Ascending aorta (tissue), 2 donors: ENCODE measurements at regions not wholly inside any gene's neighbourhood (a gene's known extent, or its start where the extent isn't known, plus 50 kb on each side); places are given as distances from the start of the nearest gene placed in this dataset.

Experiments used
- DNase-seq, 2 donors: peaks; one replicate each; pipeline ENCODE4 v3.0.0-alpha.2; 2019; ENCODE audit warnings: low spot score in 2 of 2
- H3K27ac ChIP-seq, 2 donors: fragments of 200-600 bp; sonication (generic); one replicate each; pipeline ENCODE4 v1.5.1; 2016 to 2017; ENCODE audit warnings: mild to moderate bottlenecking in 1 of 2
- H3K27me3 ChIP-seq: fragments of 200-600 bp; sonication (generic); one replicate; pipeline ENCODE4 v1.5.1; 2017
- H3K36me3 ChIP-seq, 2 donors: fragments of 200-600 bp; sonication (generic); one replicate each; pipeline ENCODE4 v1.5.1; 2016
- H3K4me1 ChIP-seq, 2 donors: fragments of 200-600 bp; sonication (generic); one replicate each; pipeline ENCODE4 v1.5.1; 2016 to 2017; ENCODE audit warnings: mild to moderate bottlenecking in 1 of 2
- H3K4me3 ChIP-seq, 2 donors: fragments of 200-600 bp; sonication (generic); one replicate each; pipeline ENCODE4 v1.5.1; 2016 to 2017; ENCODE audit warnings: mild to moderate bottlenecking in 1 of 2
- H3K9me3 ChIP-seq, 2 donors: fragments of 200-600 bp; sonication (generic); one replicate each; pipeline ENCODE4 v1.5.1; 2016
- CTCF ChIP-seq, 3 experiments: fragments of 200-600 bp in 2 of 3; fragments of 450-650 bp in 1 of 3; sonication (generic) in 2 of 3; IDR thresholded peaks; one replicate each; pipeline ENCODE4 v1.5.1; 2016 to 2019; ENCODE audit warnings: antibody characterized with exemption in 3 of 3, mild to moderate bottlenecking in 1 of 3, moderate library complexity in 1 of 3
- intact Hi-C: fragments of 100-400 bp; cut with DNase I; formaldehyde crosslinking; loops from one replicate; pipeline ENCODE4 v1.15.1; 2023

- H3K36me3 ChIP-seq, result no peaks in the 10 kb centered on the region
- DNase-seq, result no peak
- no peak overlapping the region for H3K27ac ChIP-seq
- H3K4me3 ChIP-seq, result no peak overlapping the region
- no peaks in the 10 kb centered on the region for H3K27me3 ChIP-seq
- H3K9me3 ChIP-seq, result peaks cover 0 to 11% of the 10 kb centered on the region in 2 donors
- TF ChIP-seq CTCF (IDR thresholded peaks at IDR 0.05), result no peak
- H3K4me1 ChIP-seq, result no peaks in the 10 kb centered on the region
- intact Hi-C loops, result no loop called here
Observed at GRCh38 chr17:72476134-72476533, 355.3 kb downstream of the SOX9 start.

GRCh38 chr17:72476575-72476986, 355.8 kb downstream of the SOX9 start:
- no peak for DNase-seq
- Histone ChIP-seq H3K27me3 (no peaks in the 10 kb centered on the region), H3K4me3 (no peak overlapping the region), H3K9me3 (peaks cover 0 to 11% of the 10 kb centered on the region in 2 donors), H3K36me3 (no peaks in the 10 kb centered on the region), H3K4me1 (no peaks in the 10 kb centered on the region), H3K27ac (no peak overlapping the region)
- intact Hi-C loops, result no loop called here
- no peak for TF ChIP-seq CTCF (IDR thresholded peaks at IDR 0.05)

- H3K9me3 ChIP-seq, result peaks cover 0 to 11% of the 10 kb centered on the region in 2 donors
- no peaks in the 10 kb centered on the region for H3K4me1 ChIP-seq
- no peak for TF ChIP-seq CTCF (IDR thresholded peaks at IDR 0.05)
- H3K36me3 ChIP-seq, result no peaks in the 10 kb centered on the region
- intact Hi-C loops, result no loop called here
- no peaks in the 10 kb centered on the region for H3K27me3 ChIP-seq
- no peak for DNase-seq
- no peak overlapping the region for H3K27ac ChIP-seq
- H3K4me3 ChIP-seq, result no peak overlapping the region
Observed at GRCh38 chr17:72477491-72477890, 356.7 kb downstream of the SOX9 start.

GRCh38 chr17:72479113-72479512, 358.3 kb downstream of the SOX9 start:
- no peak for DNase-seq
- H3K9me3 ChIP-seq, result peaks cover 0 to 7% of the 10 kb centered on the region in 2 donors
- H3K36me3 ChIP-seq, result no peaks in the 10 kb centered on the region
- H3K4me3 ChIP-seq, result no peak overlapping the region
- H3K4me1 ChIP-seq, result no peaks in the 10 kb centered on the region
- intact Hi-C loops, result no loop called here
- TF ChIP-seq CTCF (IDR thresholded peaks at IDR 0.05), result no peak
- H3K27me3 ChIP-seq, result no peaks in the 10 kb centered on the region
- no peak overlapping the region for H3K27ac ChIP-seq

GRCh38 chr17:72481572-72481971, 360.8 kb downstream of the SOX9 start:
- H3K9me3 ChIP-seq, result no peaks in the 10 kb centered on the region
- DNase-seq, result no peak
- intact Hi-C loops, result no loop called here
- H3K27ac ChIP-seq, result no peak overlapping the region
- no peak for TF ChIP-seq CTCF (IDR thresholded peaks at IDR 0.05)
- H3K4me1 ChIP-seq, result no peaks in the 10 kb centered on the region
- no peak overlapping the region for H3K4me3 ChIP-seq
- no peaks in the 10 kb centered on the region for H3K36me3 ChIP-seq
- H3K27me3 ChIP-seq, result no peaks in the 10 kb centered on the region

GRCh38 chr17:72485596-72485995, 364.8 kb downstream of the SOX9 start:
- Histone ChIP-seq H3K27ac (no peak overlapping the region), H3K36me3 (no peaks in the 10 kb centered on the region), H3K4me3 (no peak overlapping the region), H3K27me3 (no peaks in the 10 kb centered on the region), H3K4me1 (no peaks in the 10 kb centered on the region), H3K9me3 (no peaks in the 10 kb centered on the region)
- intact Hi-C loops, result no loop called here
- no peak for TF ChIP-seq CTCF (IDR thresholded peaks at IDR 0.05)
- DNase-seq, result no peak
